ENCODE measurements at regions not wholly inside any gene's neighbourhood (a gene's known extent, or its start where the extent isn't known, plus 50 kb on each side); places are given as distances from the start of the nearest gene placed in this dataset.

DNA sequence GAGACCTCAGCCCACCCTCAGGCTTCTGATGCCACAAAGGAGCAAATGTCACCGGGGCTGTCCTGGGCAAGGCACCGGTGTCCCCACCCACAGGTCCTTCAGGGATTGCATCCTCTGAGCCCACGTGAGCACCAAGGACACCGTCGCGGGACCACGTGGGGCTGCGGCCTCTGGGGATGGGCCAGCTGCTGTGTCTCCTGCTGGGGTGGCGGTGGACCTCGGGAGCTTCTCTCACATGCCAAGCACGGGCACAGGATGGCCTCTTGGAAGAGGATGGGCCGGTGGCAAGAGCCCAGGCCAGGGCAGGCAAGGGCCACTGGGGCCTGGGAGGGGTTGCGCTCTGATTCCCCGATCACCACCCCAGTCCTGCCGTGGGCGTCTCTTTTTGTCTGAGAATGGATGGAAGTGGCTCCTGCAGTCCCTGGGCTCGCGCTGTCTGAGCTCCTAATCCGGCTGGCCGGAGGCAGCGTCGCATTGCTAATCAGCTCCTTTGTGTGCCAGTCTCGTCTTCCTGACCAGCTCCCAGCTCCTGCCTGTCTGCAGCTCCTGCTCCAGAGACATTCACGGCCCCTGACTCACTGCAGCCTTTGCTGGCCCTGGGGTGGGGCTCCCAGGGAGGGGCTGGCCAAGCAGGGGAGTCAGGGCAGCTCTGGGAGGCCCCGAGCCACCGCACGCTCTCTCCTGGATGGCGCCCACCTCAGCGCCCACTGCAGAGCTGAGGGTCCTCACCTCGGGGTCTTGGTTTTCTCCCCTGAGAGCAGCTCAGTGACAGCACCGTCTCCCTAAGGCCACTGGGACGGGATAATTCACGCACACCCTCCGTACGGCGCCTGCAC lies 146.7 kb downstream of the CTTN start:
- TF ChIP-seq, protein P1, sequence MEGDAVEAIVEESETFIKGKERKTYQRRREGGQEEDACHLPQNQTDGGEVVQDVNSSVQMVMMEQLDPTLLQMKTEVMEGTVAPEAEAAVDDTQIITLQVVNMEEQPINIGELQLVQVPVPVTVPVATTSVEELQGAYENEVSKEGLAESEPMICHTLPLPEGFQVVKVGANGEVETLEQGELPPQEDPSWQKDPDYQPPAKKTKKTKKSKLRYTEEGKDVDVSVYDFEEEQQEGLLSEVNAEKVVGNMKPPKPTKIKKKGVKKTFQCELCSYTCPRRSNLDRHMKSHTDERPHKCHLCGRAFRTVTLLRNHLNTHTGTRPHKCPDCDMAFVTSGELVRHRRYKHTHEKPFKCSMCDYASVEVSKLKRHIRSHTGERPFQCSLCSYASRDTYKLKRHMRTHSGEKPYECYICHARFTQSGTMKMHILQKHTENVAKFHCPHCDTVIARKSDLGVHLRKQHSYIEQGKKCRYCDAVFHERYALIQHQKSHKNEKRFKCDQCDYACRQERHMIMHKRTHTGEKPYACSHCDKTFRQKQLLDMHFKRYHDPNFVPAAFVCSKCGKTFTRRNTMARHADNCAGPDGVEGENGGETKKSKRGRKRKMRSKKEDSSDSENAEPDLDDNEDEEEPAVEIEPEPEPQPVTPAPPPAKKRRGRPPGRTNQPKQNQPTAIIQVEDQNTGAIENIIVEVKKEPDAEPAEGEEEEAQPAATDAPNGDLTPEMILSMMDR (IDR thresholded peaks at IDR 0.05): no peak
- TF ChIP-seq POLR2A (IDR thresholded peaks at IDR 0.05): no peak
